GM13977 (cell line): ENCODE measurements at regions not wholly inside any gene's neighbourhood (a gene's known extent, or its start where the extent isn't known, plus 50 kb on each side); places are given as distances from the start of the nearest gene placed in this dataset.

Experiments
- DNase-seq: peaks from one replicate; pipeline ENCODE4 v3.0.0; 2012; ENCODE audit warnings: low spot score
- CTCF ChIP-seq: IDR thresholded peaks from 2 replicates; pipeline ENCODE4 v1.5.1; 2012; ENCODE audit warnings: mild to moderate bottlenecking, control low read depth; ENCODE audit not compliant: insufficient read depth; ENCODE audit errors: extremely low read depth, missing control alignments
- in situ Hi-C: fragments of 300-500 bp; cut with MboI; formaldehyde crosslinking; loops from one replicate; pipeline ENCODE4 v1.12.0; 2022; ENCODE audit warnings: low sequenced_read_pairs, low pct_unique_long_range_greater_than_20kb, mixed read lengths, inconsistent platforms; ENCODE audit not compliant: unreplicated experiment

DNA sequence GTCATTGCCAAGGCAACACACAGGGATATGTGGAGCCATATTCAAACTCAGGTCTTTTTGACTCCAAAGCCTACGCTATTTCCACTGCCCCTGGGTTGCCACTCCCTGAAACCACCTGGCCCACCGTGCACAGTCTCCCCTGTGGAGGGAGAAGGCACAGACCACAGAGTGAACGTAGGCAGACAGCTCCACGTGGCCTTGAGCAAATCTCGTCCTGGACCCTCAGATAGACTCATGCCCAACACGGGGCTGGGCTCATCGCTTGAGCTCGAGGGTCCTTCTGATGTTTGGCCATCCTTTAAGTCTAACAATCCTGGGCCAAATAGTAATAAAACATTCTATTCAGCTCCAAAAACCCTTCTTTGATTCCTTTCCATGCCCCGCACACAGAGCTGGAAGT, 72.0 kb downstream of the CPN2 start:
- in situ Hi-C loops = no loop called here
- no peak for TF ChIP-seq CTCF
- DNase-seq = no peak

DNA sequence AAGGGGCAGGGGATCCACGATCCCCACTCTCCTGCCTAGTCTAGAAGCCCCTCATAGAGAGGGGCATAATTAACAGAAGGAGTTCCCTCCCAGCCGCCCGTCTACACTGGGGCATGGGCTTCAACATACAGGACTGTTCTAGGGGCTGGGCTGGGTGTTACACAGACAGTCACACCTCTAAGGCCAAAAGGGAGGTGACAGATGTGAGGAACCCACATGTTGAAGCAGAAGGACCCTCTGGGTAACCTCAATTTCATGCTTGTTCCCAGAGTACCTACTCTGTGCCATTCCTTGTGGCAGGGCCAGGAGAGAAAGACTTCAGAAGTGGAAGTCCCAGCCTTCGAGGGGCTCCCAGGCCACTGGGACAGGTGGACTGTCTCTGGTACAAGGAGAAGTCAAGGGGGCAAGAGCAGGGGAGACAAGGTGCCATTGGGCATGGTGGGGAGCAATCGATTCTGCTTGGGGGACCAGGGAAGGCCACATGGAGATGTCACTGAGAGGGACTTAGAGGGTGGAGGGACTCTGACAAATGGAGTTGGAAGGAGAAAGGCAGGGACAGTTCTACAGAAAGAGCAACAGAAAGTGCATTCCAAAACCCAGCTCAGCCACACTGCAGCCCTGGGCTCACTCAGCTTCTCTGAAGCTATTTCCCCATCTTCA, 71.3 kb downstream of the CPN2 start:
- no peak for TF ChIP-seq CTCF
- in situ Hi-C loops = no loop called here
- DNase-seq = no peak

- in situ Hi-C loops = no loop called here
- DNase-seq = no peak
- no peak for TF ChIP-seq CTCF
Observed at GRCh38 chr3:194280777-194281176, 70.4 kb downstream of the CPN2 start.

- no peak for TF ChIP-seq CTCF
- in situ Hi-C loops = no loop called here
- DNase-seq = no peak
Observed at GRCh38 chr3:194281306-194281705, 69.8 kb downstream of the CPN2 start.

- TF ChIP-seq CTCF = no peak
- no peak for DNase-seq
- in situ Hi-C loops = no loop called here
Observed at GRCh38 chr3:194281766-194282165, 69.4 kb downstream of the CPN2 start.

GRCh38 chr3:194282436-194283122, 68.5 kb downstream of the CPN2 start:
- no peak for TF ChIP-seq CTCF
- DNase-seq = no peak
- in situ Hi-C loops = no loop called here
